Right hindlimb (tissue), 1 donor: ENCODE measurements at regions not wholly inside any gene's neighbourhood (a gene's known extent, or its start where the extent isn't known, plus 50 kb on each side); places are given as distances from the start of the nearest gene placed in this dataset.

Source experiments
- DNase-seq: peaks from one replicate; pipeline ENCODE4 v3.0.0-alpha.2; 2018

DNA sequence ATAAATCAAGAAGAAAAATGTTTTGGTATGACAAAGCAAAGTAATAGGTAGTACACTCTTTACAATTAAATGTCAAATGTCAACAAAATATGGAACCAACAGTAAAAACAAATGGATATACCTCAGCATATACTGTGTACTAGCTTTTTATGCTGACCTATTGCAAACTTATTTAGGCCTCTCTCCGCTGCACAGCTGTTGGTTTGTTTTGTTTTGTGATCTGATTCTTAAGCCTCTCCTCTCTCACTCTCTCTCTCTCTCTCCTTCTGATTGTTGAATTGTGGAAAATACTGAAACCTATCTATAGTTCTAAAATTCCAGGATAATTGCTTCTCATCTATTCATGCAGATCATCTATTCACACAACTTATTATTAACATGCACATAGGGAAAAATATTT, 154.9 kb upstream of the ARHGAP28 start:
- no peak for DNase-seq

DNA sequence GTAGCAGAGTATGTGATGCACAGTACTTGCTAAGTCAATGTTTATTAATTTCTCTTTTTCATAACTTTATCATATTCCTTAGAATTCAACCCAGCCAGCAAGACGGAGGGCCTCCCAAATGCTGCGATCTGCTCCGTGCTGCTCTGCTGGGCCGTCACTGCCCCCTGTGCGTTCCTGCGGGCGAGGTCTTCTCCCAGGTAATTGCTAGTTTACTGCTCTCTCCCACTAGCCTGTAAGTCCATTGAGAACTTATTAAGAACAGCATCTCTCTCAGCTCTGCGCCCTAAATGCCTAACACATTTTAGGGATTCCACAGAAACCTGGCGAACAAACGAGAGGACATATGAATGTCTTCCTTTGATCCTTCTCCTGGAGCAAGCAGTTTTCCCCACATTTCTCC, 153.6 kb upstream of the ARHGAP28 start:
- no peak for DNase-seq

GRCh38 chr18:6576718-6577375, 152.7 kb upstream of the ARHGAP28 start:
- DNase-seq, result no peak

DNA sequence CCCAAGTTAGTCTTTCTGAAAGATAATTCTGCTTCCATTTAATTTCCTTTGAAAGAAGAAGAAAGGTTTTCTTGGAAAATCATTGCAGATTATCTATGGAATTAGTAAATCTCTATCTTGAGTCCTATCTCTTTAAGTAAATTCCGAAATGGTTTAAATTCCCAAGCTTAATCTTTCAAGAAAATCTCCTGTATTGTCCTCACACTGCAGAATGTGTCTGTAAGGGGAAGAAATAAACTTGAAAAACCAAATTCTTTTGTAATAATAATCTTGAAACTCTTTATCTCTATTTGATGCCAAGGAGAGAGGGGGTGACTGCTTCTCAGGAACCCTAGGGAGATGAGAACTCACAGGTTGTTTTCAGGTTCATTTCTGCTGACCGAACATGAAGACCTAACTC, 150.8 kb upstream of the ARHGAP28 start:
- no peak for DNase-seq

- DNase-seq, result no peak
Observed at GRCh38 chr18:6579486-6579885, 150.0 kb upstream of the ARHGAP28 start.

- no peak for DNase-seq
Observed at GRCh38 chr18:6580401-6580800, 149.1 kb upstream of the ARHGAP28 start.

DNA sequence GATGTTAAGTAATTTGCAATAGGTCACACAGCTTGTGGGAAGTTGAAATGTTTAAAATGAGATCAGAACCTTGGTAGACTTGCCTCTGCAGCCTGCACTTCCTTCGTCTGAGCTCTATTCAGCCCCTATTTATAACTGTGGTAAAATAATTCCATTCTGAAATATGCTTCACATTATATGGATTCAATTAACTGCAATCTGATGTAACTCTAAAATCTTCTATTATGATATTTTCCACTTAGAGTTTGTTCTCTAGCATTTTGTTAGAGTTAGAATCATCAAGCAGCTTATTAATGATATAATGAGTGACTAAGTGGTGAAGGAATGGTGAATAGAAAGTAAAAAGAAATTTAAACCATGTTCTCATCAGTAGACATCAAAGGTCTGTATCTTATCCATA, 139.6 kb upstream of the ARHGAP28 start:
- DNase-seq, result no peak

DNA sequence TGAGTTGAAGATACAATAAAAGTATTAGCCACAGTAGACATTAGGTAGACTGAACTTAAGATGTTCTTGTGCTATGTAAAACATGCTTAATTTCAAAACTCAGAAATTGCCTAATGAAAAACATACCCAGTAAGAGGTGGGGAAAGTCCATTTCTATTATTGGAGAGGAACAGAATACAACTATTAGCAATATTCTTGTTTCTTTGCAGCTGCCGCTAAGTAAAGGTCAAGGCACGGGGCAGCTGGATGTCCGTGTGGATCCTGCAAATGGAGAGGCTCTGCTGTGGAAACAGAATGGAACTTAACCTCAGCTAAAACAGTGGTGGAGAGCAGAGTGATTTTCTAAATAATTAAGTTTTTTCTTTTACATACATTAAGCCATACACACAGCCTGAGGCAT, 139.2 kb upstream of the ARHGAP28 start:
- DNase-seq, result no peak

DNA sequence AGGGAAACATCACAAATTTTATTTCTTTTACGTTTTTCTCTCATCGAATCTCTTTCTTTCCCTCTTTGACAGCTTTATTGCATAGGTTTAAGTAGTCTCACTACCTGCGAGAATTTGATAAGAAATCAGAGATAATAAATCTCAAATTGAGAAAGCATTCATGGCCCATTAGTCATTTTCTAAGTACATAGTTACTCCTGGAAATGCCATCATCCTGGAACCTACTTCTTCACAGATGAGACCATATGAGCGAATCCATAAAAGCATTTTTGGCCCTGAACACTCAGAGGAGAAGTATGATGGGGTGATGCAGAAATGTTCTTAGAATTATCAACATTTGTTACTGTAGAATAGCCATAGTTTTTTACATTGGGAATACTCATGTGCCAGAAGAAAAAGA, 138.0 kb upstream of the ARHGAP28 start:
- DNase-seq, result no peak

DNA sequence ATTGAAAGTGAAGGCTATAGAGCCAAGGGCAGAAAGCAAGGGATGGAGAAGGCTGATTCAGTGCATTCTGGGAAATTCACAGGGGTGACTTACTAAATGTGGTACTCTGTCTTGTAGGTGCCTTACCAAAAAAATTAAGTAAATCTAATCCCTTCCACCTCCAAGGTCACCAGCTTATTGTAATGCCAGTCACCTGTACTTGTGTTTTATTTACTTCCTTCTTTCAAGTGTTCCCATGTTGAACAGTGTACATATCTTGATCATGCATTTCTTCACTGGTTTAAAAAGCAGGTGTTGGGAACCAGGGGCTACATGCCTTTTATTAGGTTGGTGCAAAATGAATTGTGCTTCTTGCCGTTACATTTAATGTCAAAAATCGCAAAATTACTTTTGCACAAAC, 137.0 kb upstream of the ARHGAP28 start:
- no peak for DNase-seq

DNA sequence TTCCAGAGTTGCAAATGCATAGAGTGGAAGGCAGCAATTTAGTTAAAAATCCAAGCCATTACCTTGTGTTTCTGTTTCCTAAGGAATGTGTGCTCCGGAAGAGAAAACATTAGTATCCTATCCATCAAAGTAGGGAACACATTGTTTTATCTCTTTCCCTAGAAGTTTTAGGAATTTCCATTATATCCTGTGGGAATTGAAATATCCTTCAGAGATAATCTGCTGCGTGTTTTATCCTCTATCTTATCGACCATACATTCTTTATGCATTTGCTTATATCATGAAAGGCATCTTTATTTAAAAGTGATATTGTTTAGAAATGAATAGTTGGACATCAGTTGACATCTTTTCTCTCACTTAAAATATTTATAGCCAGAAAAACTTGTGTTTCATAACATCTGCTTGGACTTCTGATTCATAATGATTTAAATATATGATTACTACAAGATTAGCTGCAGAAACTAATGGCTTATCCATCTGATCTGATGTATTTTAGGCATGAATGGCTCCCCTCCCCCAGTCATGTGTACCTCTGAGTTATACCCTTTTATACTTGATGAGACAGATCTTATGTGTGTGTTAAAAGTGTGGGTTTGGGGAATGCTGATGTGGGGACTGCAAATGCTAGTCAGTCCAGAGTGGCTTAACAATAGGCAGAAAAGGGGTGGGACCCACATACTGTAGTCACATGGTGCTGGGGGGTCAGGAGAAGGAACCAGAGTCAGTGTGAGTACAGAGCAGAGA, 136.2 kb upstream of the ARHGAP28 start:
- no peak for DNase-seq

GRCh38 chr18:6595666-6596065, 133.8 kb upstream of the ARHGAP28 start:
- no peak for DNase-seq

DNA sequence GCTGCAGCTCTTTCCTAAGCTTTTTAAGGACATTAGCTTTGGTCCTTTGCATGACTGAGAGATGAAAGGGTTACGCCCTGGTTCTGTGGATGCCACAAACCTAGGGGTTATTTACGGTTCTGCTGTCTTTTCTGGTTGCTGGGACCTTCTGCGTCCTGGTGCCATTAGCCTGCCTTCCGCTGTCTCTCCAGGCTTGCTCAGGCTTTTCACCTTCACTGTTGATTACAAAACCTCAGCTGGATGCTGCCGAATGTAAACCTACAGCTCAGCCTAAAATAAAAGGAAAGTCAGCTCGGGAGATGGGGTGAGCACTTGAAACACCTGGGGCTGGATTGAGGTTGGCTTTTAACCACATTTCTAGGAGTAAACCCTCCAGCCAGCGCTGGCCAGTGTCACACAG, 130.9 kb upstream of the ARHGAP28 start:
- DNase-seq, result no peak

- no peak for DNase-seq
Observed at GRCh38 chr18:6600667-6601167, 128.8 kb upstream of the ARHGAP28 start.

- no peak for DNase-seq
Observed at GRCh38 chr18:6601241-6601640, 128.3 kb upstream of the ARHGAP28 start.

- peak; percentile 58 for DNase-seq
Observed at GRCh38 chr18:6602365-6602764, 127.2 kb upstream of the ARHGAP28 start.

DNA sequence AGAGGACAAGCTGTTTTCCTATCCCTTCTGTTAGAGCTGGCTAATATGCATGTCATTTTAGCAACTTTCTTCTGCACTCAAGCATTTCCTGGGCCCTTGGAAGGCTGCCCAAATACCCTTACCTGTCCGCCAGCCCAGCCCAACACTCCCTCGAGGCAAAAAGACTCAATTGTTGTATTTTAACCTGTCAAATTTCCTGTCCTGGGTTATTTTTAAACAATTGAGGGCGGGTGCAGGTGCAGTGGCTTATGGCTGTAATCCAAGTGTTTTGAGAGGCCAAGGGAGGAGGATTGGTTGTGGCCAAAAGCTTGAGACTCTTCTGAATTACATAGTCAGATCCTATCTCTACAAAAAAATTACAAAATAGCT, 125.0 kb upstream of the ARHGAP28 start:
- no peak for DNase-seq

DNA sequence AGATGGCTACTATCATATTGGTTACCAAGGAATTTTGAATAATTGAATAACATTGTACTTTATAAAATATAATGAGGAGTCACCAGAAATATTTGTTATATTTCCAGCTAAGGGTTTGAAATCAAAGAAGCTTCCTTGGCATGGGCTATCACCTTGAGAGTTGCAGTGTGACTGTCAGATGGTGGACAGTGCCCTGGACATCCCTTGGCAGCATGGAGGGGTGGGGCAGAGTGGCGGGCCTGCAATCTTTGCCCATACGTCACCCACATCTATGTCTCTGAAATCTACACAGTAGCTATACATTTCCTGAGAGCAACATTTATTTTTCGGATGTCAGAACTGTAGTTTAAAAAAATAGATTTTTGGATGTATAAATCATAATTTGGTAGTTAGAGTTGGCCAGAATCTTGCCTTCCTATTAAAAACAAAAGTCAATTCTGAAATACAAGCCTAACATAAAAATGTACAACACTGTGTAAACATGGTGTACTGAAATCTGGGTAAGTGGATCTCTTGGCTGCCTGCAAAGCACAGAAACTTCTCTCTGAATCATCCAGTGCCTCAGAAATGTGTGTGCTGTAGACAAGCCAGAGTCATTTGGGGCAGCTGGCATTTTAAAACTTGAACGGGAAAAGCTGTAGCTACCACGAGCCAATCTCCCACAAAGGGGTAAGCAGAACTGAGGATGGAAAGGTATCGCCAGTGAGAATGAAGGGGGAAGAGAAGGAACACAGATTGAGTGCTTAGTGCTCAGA, 124.2 kb upstream of the ARHGAP28 start:
- no peak for DNase-seq

GRCh38 chr18:6606411-6607085, 123.0 kb upstream of the ARHGAP28 start:
- DNase-seq, result no peak

DNA sequence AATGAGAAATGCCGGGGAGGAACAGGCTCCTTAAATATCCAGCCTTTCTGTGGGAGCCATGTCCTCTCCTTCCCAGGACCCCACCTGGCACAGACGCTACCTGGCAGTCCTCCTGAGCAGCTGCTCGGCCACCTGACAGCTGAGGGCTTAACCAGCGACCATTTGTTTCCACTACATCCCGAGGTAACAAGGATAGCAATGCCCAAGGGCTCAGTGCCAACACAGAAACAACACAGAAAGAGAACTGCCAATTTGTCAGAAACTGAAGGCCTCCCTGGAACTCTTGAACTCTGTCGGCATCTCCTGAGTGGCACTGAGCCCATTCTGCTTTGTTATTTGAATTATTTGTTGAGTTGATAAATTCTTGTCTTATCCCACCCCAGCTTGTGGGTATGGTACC, 122.2 kb upstream of the ARHGAP28 start:
- peak; percentile 45 for DNase-seq

GRCh38 chr18:6609666-6610264, 119.8 kb upstream of the ARHGAP28 start:
- DNase-seq, result no peak

DNA sequence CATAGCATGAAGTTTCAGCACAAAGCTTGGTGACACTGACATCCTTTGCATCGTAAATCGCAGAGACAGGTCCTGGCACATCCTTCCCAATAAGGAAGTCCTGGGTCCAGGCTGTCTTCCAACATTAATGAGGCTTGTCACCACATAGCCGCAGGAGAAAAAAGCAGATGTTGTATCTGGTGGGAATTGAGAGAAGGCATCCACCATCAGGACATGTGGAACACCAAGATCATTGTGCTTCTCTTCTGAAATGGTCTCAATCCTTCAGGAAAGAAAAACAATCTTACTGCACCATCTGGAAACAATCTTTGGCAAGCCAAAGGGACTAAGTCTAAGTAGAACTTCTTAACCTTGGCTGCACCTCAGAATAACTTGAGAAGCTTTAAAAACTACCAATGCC, 119.0 kb upstream of the ARHGAP28 start:
- DNase-seq, result peak; percentile 37

- DNase-seq, result no peak
Observed at GRCh38 chr18:6613581-6613980, 115.9 kb upstream of the ARHGAP28 start.
